Keratinocyte (primary cell): ENCODE measurements at regions not wholly inside any gene's neighbourhood (a gene's known extent, or its start where the extent isn't known, plus 50 kb on each side); places are given as distances from the start of the nearest gene placed in this dataset.

Experiments
- CTCF ChIP-seq, 3 experiments: IDR thresholded peaks in 1 of 3; conservative IDR thresholded peaks in 1 of 3; optimal IDR thresholded peaks in 1 of 3; 2 replicates in 2 of 3; 3 replicates in 1 of 3; pipeline versions ENCODE3 to v1.5.1; 2011; ENCODE audit warnings: low read length in 3 of 3, mild to moderate bottlenecking in 3 of 3, moderate library complexity in 2 of 3, control low read depth in 1 of 3, inconsistent platforms in 1 of 3; ENCODE audit not compliant: insufficient read depth in 2 of 3; ENCODE audit errors: extremely low read depth in 1 of 3
- EZH2 ChIP-seq: IDR thresholded peaks from one replicate; pipeline ENCODE4 v1.6.1; 2012; ENCODE audit warnings: inconsistent platforms, mild to moderate bottlenecking, low read length, moderate library complexity

- TF ChIP-seq CTCF (optimal IDR thresholded peaks at IDR 0.05 in 1 of 3, IDR thresholded peaks at IDR 0.05 in 1 of 3, conservative IDR thresholded peaks at IDR 0.05 in 1 of 3; ENCODE audit: extremely low read depth in 1 of 3, insufficient read depth in 2 of 3, low read length in 3 of 3), result no peak
- TF ChIP-seq EZH2, result no peak
These were observed 623.8 kb upstream of the ROBO1 start for GRCh38 chr3:80391573-80391972.
